ENCODE measurements at regions not wholly inside any gene's neighbourhood (a gene's known extent, or its start where the extent isn't known, plus 50 kb on each side); places are given as distances from the start of the nearest gene placed in this dataset.

DNA sequence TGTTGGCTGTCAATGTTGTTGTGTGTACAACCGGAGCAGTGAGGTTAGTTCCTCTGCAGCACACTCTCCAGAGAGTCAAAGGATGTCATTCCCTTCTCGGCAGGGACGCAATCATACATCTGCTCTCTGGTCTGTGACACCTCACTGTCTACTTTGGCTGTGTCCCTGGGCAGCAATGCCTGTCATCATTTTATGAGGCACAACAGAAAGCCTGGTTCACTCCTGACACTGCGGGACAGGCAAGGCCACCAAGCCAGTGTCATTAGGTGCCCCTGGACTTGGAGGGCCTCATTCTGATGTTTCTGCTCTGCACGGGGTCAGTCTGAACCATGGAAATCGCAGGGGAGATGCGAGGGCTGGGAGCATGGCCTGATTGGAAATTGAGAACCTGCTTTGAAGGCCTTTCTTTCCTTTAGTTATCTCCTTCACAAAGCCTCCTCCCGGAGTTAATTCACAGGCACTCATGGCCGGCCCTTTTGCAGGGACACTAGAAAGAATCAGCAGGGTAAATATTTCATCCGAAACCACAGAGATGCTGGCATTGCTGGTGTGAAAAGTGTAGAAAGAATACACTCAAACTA, 284.4 kb downstream of the ZNF536 start:
- ChIA-PET CTCF (interaction anchor here (0.6 to 3.2 kb wide), 3 partner anchors 13 to 672 kb away, joined by 3 to 18 read pairs (median 7); no protein-coding TSS in a partner anchor), POLR2A (no interaction called here)
- Mint-ChIP-seq H3K9me3 (ENCODE audit: unreplicated experiment) (peaks cover 23% of the 10 kb centered on the region), H3K4me3 (ENCODE audit: unreplicated experiment) (no peak overlapping the region), H3K4me1 (ENCODE audit: insufficient read depth, unreplicated experiment) (no peaks in the 10 kb centered on the region), H3K27ac (ENCODE audit: low read depth, unreplicated experiment) (no peak overlapping the region), H3K27me3 (ENCODE audit: insufficient read depth, unreplicated experiment) (peaks cover 20% of the 10 kb centered on the region), H3K36me3 (ENCODE audit: insufficient read depth, unreplicated experiment) (no peaks in the 10 kb centered on the region)
- intact Hi-C loops (cut with micrococcal nuclease) = loop anchor here (10.0 kb wide), 1 partner anchor 1042 kb away; no protein-coding TSS in a partner anchor
- BruUV-seq (replicated peaks) = no TSS peak
- no peak for DNase-seq (ENCODE audit: unreplicated experiment)
- TF ChIP-seq, protein P1, sequence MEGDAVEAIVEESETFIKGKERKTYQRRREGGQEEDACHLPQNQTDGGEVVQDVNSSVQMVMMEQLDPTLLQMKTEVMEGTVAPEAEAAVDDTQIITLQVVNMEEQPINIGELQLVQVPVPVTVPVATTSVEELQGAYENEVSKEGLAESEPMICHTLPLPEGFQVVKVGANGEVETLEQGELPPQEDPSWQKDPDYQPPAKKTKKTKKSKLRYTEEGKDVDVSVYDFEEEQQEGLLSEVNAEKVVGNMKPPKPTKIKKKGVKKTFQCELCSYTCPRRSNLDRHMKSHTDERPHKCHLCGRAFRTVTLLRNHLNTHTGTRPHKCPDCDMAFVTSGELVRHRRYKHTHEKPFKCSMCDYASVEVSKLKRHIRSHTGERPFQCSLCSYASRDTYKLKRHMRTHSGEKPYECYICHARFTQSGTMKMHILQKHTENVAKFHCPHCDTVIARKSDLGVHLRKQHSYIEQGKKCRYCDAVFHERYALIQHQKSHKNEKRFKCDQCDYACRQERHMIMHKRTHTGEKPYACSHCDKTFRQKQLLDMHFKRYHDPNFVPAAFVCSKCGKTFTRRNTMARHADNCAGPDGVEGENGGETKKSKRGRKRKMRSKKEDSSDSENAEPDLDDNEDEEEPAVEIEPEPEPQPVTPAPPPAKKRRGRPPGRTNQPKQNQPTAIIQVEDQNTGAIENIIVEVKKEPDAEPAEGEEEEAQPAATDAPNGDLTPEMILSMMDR (IDR thresholded peaks at IDR 0.05; ENCODE audit: unreplicated experiment) = no peak

GRCh38 chr19:30653646-30654386, 281.6 kb downstream of the ZNF536 start:
- CTCF ChIA-PET = interaction anchor here (0.6 to 9.0 kb wide), 4 partner anchors 13 to 903 kb away, joined by 3 to 71 read pairs (median 4); no protein-coding TSS in a partner anchor

DNA sequence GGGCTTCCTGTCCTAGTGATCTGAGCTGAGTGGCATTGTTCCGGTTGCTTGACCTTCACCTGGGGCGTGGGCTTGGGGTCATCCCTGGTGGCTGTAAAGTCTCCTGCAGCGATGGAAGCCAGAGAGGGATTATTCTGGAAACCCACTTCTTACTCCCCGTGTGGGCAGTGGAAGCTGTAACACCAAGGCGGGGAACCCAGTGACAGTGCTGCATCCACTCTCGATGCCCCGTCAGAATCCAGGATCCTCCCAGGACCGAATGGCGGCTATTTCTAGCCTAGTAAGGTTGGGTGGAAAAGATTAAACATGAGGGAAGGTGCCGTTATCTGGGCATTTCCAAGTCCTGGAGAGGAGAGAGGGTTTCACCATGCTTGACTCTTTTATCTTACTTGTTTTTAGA, 280.6 kb downstream of the ZNF536 start:
- Mint-ChIP-seq H3K9me3 (ENCODE audit: unreplicated experiment) (peaks cover 12% of the 10 kb centered on the region), H3K36me3 (ENCODE audit: insufficient read depth, unreplicated experiment) (no peaks in the 10 kb centered on the region), H3K4me3 (ENCODE audit: unreplicated experiment) (no peak overlapping the region), H3K27me3 (ENCODE audit: insufficient read depth, unreplicated experiment) (peaks cover 8% of the 10 kb centered on the region), H3K4me1 (ENCODE audit: insufficient read depth, unreplicated experiment) (no peaks in the 10 kb centered on the region), H3K27ac (ENCODE audit: low read depth, unreplicated experiment) (no peak overlapping the region)
- no peak for DNase-seq (ENCODE audit: unreplicated experiment)
- BruUV-seq (replicated peaks) = no TSS peak
- CTCF ChIA-PET = interaction anchor here (0.6 to 9.0 kb wide), 3 partner anchors 14 to 657 kb away, joined by 4 to 71 read pairs (median 6); no protein-coding TSS in a partner anchor
- TF ChIP-seq, protein P1 (IDR thresholded peaks at IDR 0.05; ENCODE audit: unreplicated experiment) = no peak
- POLR2A ChIA-PET = no interaction called here
- intact Hi-C loops (cut with micrococcal nuclease) = loop anchor here (5.0 to 10.0 kb wide), 2 partner anchors 795 to 1038 kb away; no protein-coding TSS in a partner anchor

More at GRCh38 chr19:30653646-30654386, 281.6 kb downstream of the ZNF536 start:
- Mint-ChIP-seq H3K27ac (ENCODE audit: low read depth, unreplicated experiment) (no peak overlapping the region), H3K4me3 (ENCODE audit: unreplicated experiment) (no peak overlapping the region), H3K4me1 (ENCODE audit: insufficient read depth, unreplicated experiment) (no peaks in the 10 kb centered on the region), H3K36me3 (ENCODE audit: insufficient read depth, unreplicated experiment) (no peaks in the 10 kb centered on the region), H3K9me3 (ENCODE audit: unreplicated experiment) (peaks cover 20% of the 10 kb centered on the region), H3K27me3 (ENCODE audit: insufficient read depth, unreplicated experiment) (peaks cover 19% of the 10 kb centered on the region)
- BruUV-seq (replicated peaks) = no TSS peak
- POLR2A ChIA-PET = no interaction called here
- intact Hi-C loops (cut with micrococcal nuclease) = loop anchor here (5.0 to 10.0 kb wide), 2 partner anchors 797 to 1039 kb away; no protein-coding TSS in a partner anchor
- TF ChIP-seq, protein P1 (IDR thresholded peaks at IDR 0.05; ENCODE audit: unreplicated experiment) = no peak
- DNase-seq (ENCODE audit: unreplicated experiment) = no peak

DNA sequence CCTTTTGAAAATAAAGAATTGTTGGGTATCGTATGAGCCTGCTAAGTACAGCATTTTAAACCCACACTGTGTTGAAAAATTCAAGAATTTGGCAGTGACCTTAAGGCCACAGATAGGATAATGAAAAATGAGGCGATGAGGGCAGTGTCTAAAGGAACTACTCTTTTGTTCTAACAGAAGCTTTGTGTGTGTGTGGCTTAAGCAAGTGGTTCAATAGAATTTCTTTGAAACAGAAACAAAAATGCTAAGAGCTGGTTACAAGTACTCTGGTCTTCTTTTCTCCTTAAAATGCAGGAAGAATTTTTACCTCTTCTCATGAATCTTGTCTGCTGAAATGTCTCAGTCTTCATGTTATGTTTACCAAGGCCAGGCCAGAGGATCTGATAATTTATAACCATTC, 279.5 kb downstream of the ZNF536 start:
- Mint-ChIP-seq H3K4me1 (ENCODE audit: insufficient read depth, unreplicated experiment) (no peaks in the 10 kb centered on the region), H3K4me3 (ENCODE audit: unreplicated experiment) (no peak overlapping the region), H3K27ac (ENCODE audit: low read depth, unreplicated experiment) (no peak overlapping the region), H3K36me3 (ENCODE audit: insufficient read depth, unreplicated experiment) (no peaks in the 10 kb centered on the region), H3K9me3 (ENCODE audit: unreplicated experiment) (peaks cover 6% of the 10 kb centered on the region), H3K27me3 (ENCODE audit: insufficient read depth, unreplicated experiment) (no peaks in the 10 kb centered on the region)
- TF ChIP-seq, protein P1 (IDR thresholded peaks at IDR 0.05; ENCODE audit: unreplicated experiment) = no peak
- intact Hi-C loops (cut with micrococcal nuclease) = loop anchor here (5.0 to 10.0 kb wide), 2 partner anchors 794 to 1037 kb away; no protein-coding TSS in a partner anchor
- BruUV-seq (replicated peaks) = no TSS peak
- ChIA-PET POLR2A (no interaction called here), CTCF (interaction anchor here (0.6 to 9.0 kb wide), 9 partner anchors 9 to 935 kb away, joined by 3 to 71 read pairs (median 6); no protein-coding TSS in a partner anchor)
- DNase-seq (ENCODE audit: unreplicated experiment) = no peak
